H1 (cell line): ENCODE measurements at regions not wholly inside any gene's neighbourhood (a gene's known extent, or its start where the extent isn't known, plus 50 kb on each side); places are given as distances from the start of the nearest gene placed in this dataset.

ENCODE experiments used
- CTCF ChIA-PET: fragments of 300-600 bp; sonication (Branson Sonifier 250); formaldehyde crosslinking; loops from one replicate; lab custom pipeline; 2021; ENCODE audit not compliant: partially characterized antibody; lab: Charles Lee
- POLR2A ChIA-PET: fragments of 300-600 bp; sonication (Branson Sonifier 250); formaldehyde crosslinking; loops from one replicate; lab custom pipeline; 2021; ENCODE audit warnings: inconsistent platforms; ENCODE audit not compliant: partially characterized antibody; lab: Charles Lee
- DNase-seq, 2 experiments: peaks; one replicate each; pipeline versions ENCODE4 v3.0.0 to v3.0.0-alpha.2; 2010 to 2022; ENCODE audit warnings: low spot score in 2 of 2, low read depth in 1 of 2, mixed read lengths in 1 of 2
- FAIRE-seq: peaks from 2 replicates; lab custom pipeline; 2011; peaks lifted over from hg19 to GRCh38; lab: Jason Lieb, UNC
- H2AFZ ChIP-seq: 2 replicates; pipeline ENCODE4 v1.8.1; 2012; ENCODE audit warnings: low read length, inconsistent platforms
- H2AK5ac ChIP-seq: 2 replicates; pipeline ENCODE4 v1.6.1; 2013; ENCODE audit warnings: low read depth, low read length
- H2BK120ac ChIP-seq: replicated peaks from 2 replicates; pipeline ENCODE3; 2013; ENCODE audit warnings: low read depth, low read length, inconsistent platforms
- H2BK12ac ChIP-seq: 2 replicates; pipeline ENCODE4 v1.6.1; 2013; ENCODE audit warnings: low read depth, low read length
- H2BK15ac ChIP-seq: 2 replicates; pipeline ENCODE4 v1.6.1; 2013; ENCODE audit warnings: low read length
- H2BK20ac ChIP-seq: 2 replicates; pipeline ENCODE4 v1.6.1; 2013; ENCODE audit warnings: low read length
- H2BK5ac ChIP-seq: 2 replicates; pipeline ENCODE4 v1.6.1; 2013; ENCODE audit warnings: low read depth, low read length
- H3K14ac ChIP-seq: 2 replicates; pipeline ENCODE4 v1.6.1; 2013; ENCODE audit warnings: inconsistent platforms; ENCODE audit not compliant: insufficient read length
- H3K18ac ChIP-seq: 2 replicates; pipeline ENCODE4 v1.6.1; 2013; ENCODE audit warnings: low read length; ENCODE audit errors: extremely low read depth
- H3K23ac ChIP-seq: 2 replicates; pipeline ENCODE4 v1.6.1; 2013; ENCODE audit warnings: inconsistent platforms; ENCODE audit not compliant: insufficient read length
- H3K23me2 ChIP-seq: 2 replicates; pipeline ENCODE4 v1.6.1; 2013; ENCODE audit warnings: low read depth, low read length
- H3K27ac ChIP-seq: 2 replicates; pipeline ENCODE4 v1.6.1; 2011; ENCODE audit warnings: low read depth, low read length, inconsistent platforms
- H3K27me3 ChIP-seq, 4 experiments: replicated peaks in 1 of 4; 1 replicate in 1 of 4; 2 replicates in 3 of 4; pipeline versions ENCODE4 v1.6.1 to v1.8.1; 2011 to 2013; ENCODE audit warnings: low read length in 3 of 4, mild to moderate bottlenecking in 3 of 4, inconsistent platforms in 2 of 4, mixed read lengths in 2 of 4, moderate library complexity in 1 of 4; ENCODE audit not compliant: control insufficient read depth in 3 of 4, insufficient read depth in 3 of 4; ENCODE audit errors: extremely low read depth in 1 of 4
- H3K36me3 ChIP-seq, 4 experiments: 2 replicates each; pipeline versions ENCODE4 v1.6.1 to v1.8.1; 2011 to 2013; ENCODE audit warnings: mild to moderate bottlenecking in 4 of 4, low read length in 3 of 4, moderate library complexity in 2 of 4, control low read depth in 1 of 4, inconsistent platforms in 1 of 4; ENCODE audit not compliant: insufficient read depth in 4 of 4, control insufficient read depth in 2 of 4
- H3K4ac ChIP-seq: replicated peaks from 2 replicates; pipeline ENCODE3; 2013; ENCODE audit warnings: low read length, low read depth, mixed read lengths, inconsistent platforms; ENCODE audit not compliant: insufficient read length
- H3K4me1 ChIP-seq, 4 experiments: replicated peaks in 1 of 4; 1 replicate in 1 of 4; 2 replicates in 3 of 4; pipeline versions ENCODE4 v1.6.1 to v1.8.1; 2011 to 2013; ENCODE audit warnings: low read length in 3 of 4, inconsistent platforms in 2 of 4, mixed read lengths in 1 of 4; ENCODE audit not compliant: insufficient read depth in 4 of 4, control insufficient read depth in 3 of 4
- H3K4me2 ChIP-seq, 2 experiments: 2 replicates each; pipeline versions ENCODE4 v1.6.1 to v1.8.1; 2011 to 2013; ENCODE audit warnings: low read depth in 2 of 2, low read length in 2 of 2, control low read depth in 1 of 2, inconsistent platforms in 1 of 2, mild to moderate bottlenecking in 1 of 2; ENCODE audit not compliant: insufficient read depth in 1 of 2
- H3K4me3 ChIP-seq, 4 experiments: fragments of 200-600, 300-600 bp in 1 of 4; sonication (generic), shearing (Covaris generic), sonication (Bioruptor Twin) in 1 of 4; 2 replicates each; pipeline versions ENCODE4 v1.5.1 to v1.8.1; 2011 to 2016; ENCODE audit warnings: low read length in 4 of 4, low read depth in 3 of 4, control low read depth in 2 of 4, inconsistent platforms in 2 of 4, mild to moderate bottlenecking in 2 of 4, mixed read lengths in 1 of 4, moderate library complexity in 1 of 4; ENCODE audit not compliant: insufficient read depth in 2 of 4; ENCODE audit errors: extremely low read depth in 1 of 4
- H3K56ac ChIP-seq: replicated peaks from 2 replicates; pipeline ENCODE3; 2013; ENCODE audit warnings: low read depth, mild to moderate bottlenecking, mixed read lengths, low read length, inconsistent platforms; ENCODE audit not compliant: insufficient read length
- H3K79me1 ChIP-seq: 2 replicates; pipeline ENCODE4 v1.6.1; 2013; ENCODE audit warnings: low read depth, low read length, control low read depth
- H3K79me2 ChIP-seq, 2 experiments: 2 replicates each; pipeline versions ENCODE4 v1.6.1 to v1.8.1; 2012 to 2013; ENCODE audit warnings: low read length in 2 of 2, mild to moderate bottlenecking in 2 of 2, inconsistent platforms in 1 of 2; ENCODE audit not compliant: insufficient read depth in 2 of 2, control insufficient read depth in 1 of 2
- H3K9ac ChIP-seq, 4 experiments: replicated peaks in 1 of 4; 1 replicate in 1 of 4; 2 replicates in 3 of 4; pipeline versions ENCODE4 v1.6.1 to v1.8.1; 2011 to 2013; ENCODE audit warnings: low read depth in 3 of 4, low read length in 3 of 4, control low read depth in 2 of 4, mild to moderate bottlenecking in 2 of 4, moderate library complexity in 2 of 4, inconsistent platforms in 1 of 4; ENCODE audit errors: extremely low read depth in 1 of 4
- H3K9me3 ChIP-seq, 2 experiments: 2 replicates each; pipeline versions ENCODE4 v1.6.1 to v1.8.1; 2012 to 2013; ENCODE audit warnings: mild to moderate bottlenecking in 2 of 2, moderate library complexity in 2 of 2, control low read depth in 1 of 2, inconsistent platforms in 1 of 2, low read depth in 1 of 2, low read length in 1 of 2, mixed read lengths in 1 of 2; ENCODE audit not compliant: insufficient read depth in 2 of 2
- H4K20me1 ChIP-seq, 2 experiments: replicated peaks in 1 of 2; 2 replicates each; pipeline versions ENCODE3 to v1.8.1; 2011 to 2013; ENCODE audit warnings: inconsistent platforms in 2 of 2, low read length in 2 of 2, mild to moderate bottlenecking in 1 of 2; ENCODE audit not compliant: insufficient read depth in 2 of 2, control insufficient read depth in 1 of 2
- H4K5ac ChIP-seq: 2 replicates; pipeline ENCODE4 v1.6.1; 2013; ENCODE audit warnings: low read length, low read depth, mixed read lengths, inconsistent platforms; ENCODE audit not compliant: insufficient read length
- H4K8ac ChIP-seq: 2 replicates; pipeline ENCODE4 v1.8.0; 2013; ENCODE audit warnings: mild to moderate bottlenecking, moderate library complexity, low read length, inconsistent platforms; ENCODE audit not compliant: insufficient read depth; ENCODE audit errors: extremely low read depth
- H4K91ac ChIP-seq: replicated peaks from 2 replicates; pipeline ENCODE3; 2013; ENCODE audit warnings: low read length, mixed read lengths, inconsistent platforms; ENCODE audit not compliant: insufficient read length
- CHD1 ChIP-seq: IDR thresholded peaks from 2 replicates; pipeline ENCODE4 v1.6.1; 2012; ENCODE audit warnings: low read depth, low read length, improper control_type of control experiment
- EGR1 ChIP-seq: IDR thresholded peaks from 2 replicates; pipeline ENCODE4 v1.6.1; 2011; ENCODE audit warnings: low read depth, low read length, borderline replicate concordance
- GTF2F1 ChIP-seq: IDR thresholded peaks from 2 replicates; pipeline ENCODE4 v1.6.1; 2012; ENCODE audit warnings: low read depth, low read length, improper control_type of control experiment, borderline replicate concordance
- JUND ChIP-seq: IDR thresholded peaks from 2 replicates; pipeline ENCODE4 v1.6.1; 2011; ENCODE audit warnings: mild to moderate bottlenecking, improper control_type of control experiment, low read length
- KDM5A ChIP-seq: fragments of 200-600 bp; IDR thresholded peaks from 2 replicates; pipeline ENCODE4 v1.7.1; 2012; ENCODE audit warnings: mild to moderate bottlenecking, low read length, inconsistent platforms, mixed read lengths
- POU5F1 ChIP-seq: IDR thresholded peaks from 2 replicates; pipeline ENCODE4 v1.6.1; 2011; ENCODE audit warnings: low read depth, mild to moderate bottlenecking, low read length, moderate library complexity
- SIRT6 ChIP-seq: IDR thresholded peaks from one replicate; pipeline ENCODE4 v1.7.1; 2012; ENCODE audit warnings: low read length, inconsistent platforms
- SP2 ChIP-seq: IDR thresholded peaks from 2 replicates; pipeline ENCODE4 v1.6.1; 2012; ENCODE audit warnings: mild to moderate bottlenecking, low read length, inconsistent platforms
- SUZ12 ChIP-seq: fragments of 200-600 bp; sonication (generic); IDR thresholded peaks from 2 replicates; pipeline ENCODE4 v1.6.1; 2012; ENCODE audit warnings: mild to moderate bottlenecking, inconsistent platforms, low read length, moderate library complexity, mixed read lengths
- TAF1 ChIP-seq: IDR thresholded peaks from 2 replicates; pipeline ENCODE4 v1.6.1; 2011; ENCODE audit warnings: mild to moderate bottlenecking, low read depth, low read length
- TF ChIP-seq, protein P1 (sequence below): IDR thresholded peaks from 2 replicates; pipeline ENCODE4 v1.6.1; 2012; ENCODE audit warnings: inconsistent platforms
- TF ChIP-seq, protein P2 (sequence below): IDR thresholded peaks from 2 replicates; pipeline ENCODE4 v1.6.1; 2011; ENCODE audit warnings: low read depth, mild to moderate bottlenecking, low read length; ENCODE audit not compliant: insufficient read depth

DNA sequence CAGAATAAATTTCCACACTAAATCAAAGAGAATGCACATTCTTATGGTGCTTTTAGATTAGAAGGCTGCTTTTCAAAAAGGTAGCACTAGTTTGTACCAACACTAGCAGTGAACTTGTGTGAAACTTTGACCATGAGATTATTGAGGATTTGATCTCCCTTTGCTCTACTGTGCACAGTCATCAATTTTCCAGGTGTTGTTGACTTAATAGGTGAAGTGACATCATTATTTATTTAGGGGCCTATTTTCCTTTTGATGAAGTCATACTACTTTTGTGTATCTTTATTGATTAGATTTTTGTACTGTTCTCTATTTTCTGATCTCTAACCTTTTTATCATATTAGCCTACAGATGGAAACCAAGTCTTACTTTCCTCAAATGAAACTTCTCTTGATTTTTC is 507.9 kb upstream of the LCORL start:
- no peak overlapping the region for H3K4ac ChIP-seq
- no peak overlapping the region for H3K9ac ChIP-seq
- H3K79me1 ChIP-seq = no peaks in the 10 kb centered on the region
- H3K9me3 ChIP-seq = peaks cover 27 to 36% of the 10 kb centered on the region in 2 experiments
- no peak for TF ChIP-seq EGR1
- TF ChIP-seq, protein P1, sequence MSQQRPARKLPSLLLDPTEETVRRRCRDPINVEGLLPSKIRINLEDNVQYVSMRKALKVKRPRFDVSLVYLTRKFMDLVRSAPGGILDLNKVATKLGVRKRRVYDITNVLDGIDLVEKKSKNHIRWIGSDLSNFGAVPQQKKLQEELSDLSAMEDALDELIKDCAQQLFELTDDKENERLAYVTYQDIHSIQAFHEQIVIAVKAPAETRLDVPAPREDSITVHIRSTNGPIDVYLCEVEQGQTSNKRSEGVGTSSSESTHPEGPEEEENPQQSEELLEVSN = no peak
- no peak for TF ChIP-seq SP2
- TF ChIP-seq CHD1 = no peak
- TF ChIP-seq TAF1 = no peak
- TF ChIP-seq SIRT6 = no peak
- TF ChIP-seq, protein P2, sequence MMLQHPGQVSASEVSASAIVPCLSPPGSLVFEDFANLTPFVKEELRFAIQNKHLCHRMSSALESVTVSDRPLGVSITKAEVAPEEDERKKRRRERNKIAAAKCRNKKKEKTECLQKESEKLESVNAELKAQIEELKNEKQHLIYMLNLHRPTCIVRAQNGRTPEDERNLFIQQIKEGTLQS = no peak
- no peak for TF ChIP-seq JUND
- no peak for TF ChIP-seq POU5F1
- TF ChIP-seq SUZ12 = no peak
- TF ChIP-seq GTF2F1 = no peak
- no peak for TF ChIP-seq KDM5A
- TF ChIP-seq, all 59 proteins: peak for 0
- no peak overlapping the region for H2AK5ac ChIP-seq
- H3K27ac ChIP-seq = no peak overlapping the region
- DNase-seq = no peak
- no peak overlapping the region for H3K4me3 ChIP-seq
- H2BK120ac ChIP-seq = no peak overlapping the region
- POLR2A ChIA-PET = no interaction called here
- H4K8ac ChIP-seq = no peak overlapping the region
- H4K20me1 ChIP-seq = no peaks in the 10 kb centered on the region
- no peak overlapping the region for H2AFZ ChIP-seq
- H3K14ac ChIP-seq = no peak overlapping the region
- no peaks in the 10 kb centered on the region for H3K27me3 ChIP-seq
- H2BK15ac ChIP-seq = no peak overlapping the region
- no peak overlapping the region for H3K23ac ChIP-seq
- CTCF ChIA-PET = no interaction called here
- H4K5ac ChIP-seq = no peak overlapping the region
- H4K91ac ChIP-seq = no peak overlapping the region
- no peaks in the 10 kb centered on the region for H3K4me1 ChIP-seq
- no peak overlapping the region for H2BK12ac ChIP-seq
- H3K56ac ChIP-seq = no peak overlapping the region
- H3K18ac ChIP-seq = no peak overlapping the region
- no peaks in the 10 kb centered on the region; the same call in 1 of the 2 replicates for H3K23me2 ChIP-seq
- no peak overlapping the region for H3K4me2 ChIP-seq
- H2BK5ac ChIP-seq = no peak overlapping the region
- FAIRE-seq = no peak
- H2BK20ac ChIP-seq = no peak overlapping the region
- H3K79me2 ChIP-seq = no peaks in the 10 kb centered on the region
- no peaks in the 10 kb centered on the region for H3K36me3 ChIP-seq
